ENCODE measurements at regions not wholly inside any gene's neighbourhood (a gene's known extent, or its start where the extent isn't known, plus 50 kb on each side); places are given as distances from the start of the nearest gene placed in this dataset.

GRCh38 chr3:18843188-18843587 lies 305.1 kb upstream of the KCNH8 start:
- Mint-ChIP-seq H3K4me1 (no peaks in the 10 kb centered on the region), H3K4me3 (no peak overlapping the region), H3K27me3 (ENCODE audit: low read depth) (no peaks in the 10 kb centered on the region), H3K9me3 (no peaks in the 10 kb centered on the region), H3K27ac (ENCODE audit: unreplicated experiment) (no peak overlapping the region), H3K36me3 (ENCODE audit: low read depth) (no peaks in the 10 kb centered on the region)
- DNase-seq (ENCODE audit: low read depth, low spot score) = no peak
- no peak for TF ChIP-seq CTCF (conservative IDR thresholded peaks at IDR 0.05)

GRCh38 chr3:18841422-18842343 lies 306.6 kb upstream of the KCNH8 start:
- DNase-seq (ENCODE audit: low read depth, low spot score) = no peak
- no peak overlapping the region for H3K4me3 Mint-ChIP-seq
- no peaks in the 10 kb centered on the region for H3K36me3 Mint-ChIP-seq (ENCODE audit: low read depth)
- no peaks in the 10 kb centered on the region for H3K27me3 Mint-ChIP-seq (ENCODE audit: low read depth)
- H3K4me1 Mint-ChIP-seq = no peaks in the 10 kb centered on the region
- no peaks in the 10 kb centered on the region for H3K9me3 Mint-ChIP-seq
- H3K27ac Mint-ChIP-seq (ENCODE audit: unreplicated experiment) = no peak overlapping the region
- TF ChIP-seq CTCF (conservative IDR thresholded peaks at IDR 0.05) = no peak

- H3K36me3 Mint-ChIP-seq (ENCODE audit: low read depth) = no peaks in the 10 kb centered on the region
These were observed 307.7 kb upstream of the KCNH8 start for GRCh38 chr3:18840535-18841137.

GRCh38 chr3:18838758-18839157 lies 309.6 kb upstream of the KCNH8 start:
- no peak overlapping the region for H3K4me3 Mint-ChIP-seq
- no peak for TF ChIP-seq CTCF (conservative IDR thresholded peaks at IDR 0.05)
- DNase-seq (ENCODE audit: low read depth, low spot score) = no peak
- no peaks in the 10 kb centered on the region for H3K36me3 Mint-ChIP-seq (ENCODE audit: low read depth)
- H3K27me3 Mint-ChIP-seq (ENCODE audit: low read depth) = no peaks in the 10 kb centered on the region
- no peak overlapping the region for H3K27ac Mint-ChIP-seq (ENCODE audit: unreplicated experiment)
- H3K4me1 Mint-ChIP-seq = no peaks in the 10 kb centered on the region
- H3K9me3 Mint-ChIP-seq = no peaks in the 10 kb centered on the region

More at GRCh38 chr3:18840535-18841137, 307.7 kb upstream of the KCNH8 start:
- no peaks in the 10 kb centered on the region for H3K4me1 Mint-ChIP-seq
- no peak overlapping the region for H3K4me3 Mint-ChIP-seq
- DNase-seq (ENCODE audit: low read depth, low spot score) = no peak
- no peak for TF ChIP-seq CTCF (conservative IDR thresholded peaks at IDR 0.05)
- no peak overlapping the region for H3K27ac Mint-ChIP-seq (ENCODE audit: unreplicated experiment)
- no peaks in the 10 kb centered on the region for H3K27me3 Mint-ChIP-seq (ENCODE audit: low read depth)
- H3K9me3 Mint-ChIP-seq = no peaks in the 10 kb centered on the region

- Mint-ChIP-seq H3K9me3 (no peaks in the 10 kb centered on the region), H3K4me3 (no peak overlapping the region), H3K36me3 (ENCODE audit: low read depth) (no peaks in the 10 kb centered on the region), H3K4me1 (no peaks in the 10 kb centered on the region), H3K27ac (ENCODE audit: unreplicated experiment) (no peak overlapping the region), H3K27me3 (ENCODE audit: low read depth) (no peaks in the 10 kb centered on the region)
- no peak for DNase-seq (ENCODE audit: low read depth, low spot score)
- no peak for TF ChIP-seq CTCF (conservative IDR thresholded peaks at IDR 0.05)
These were observed 311.1 kb upstream of the KCNH8 start for GRCh38 chr3:18837137-18837755.

Data from neural crest cell (in vitro differentiated cells).